ENCODE measurements at regions not wholly inside any gene's neighbourhood (a gene's known extent, or its start where the extent isn't known, plus 50 kb on each side); places are given as distances from the start of the nearest gene placed in this dataset.

DNA sequence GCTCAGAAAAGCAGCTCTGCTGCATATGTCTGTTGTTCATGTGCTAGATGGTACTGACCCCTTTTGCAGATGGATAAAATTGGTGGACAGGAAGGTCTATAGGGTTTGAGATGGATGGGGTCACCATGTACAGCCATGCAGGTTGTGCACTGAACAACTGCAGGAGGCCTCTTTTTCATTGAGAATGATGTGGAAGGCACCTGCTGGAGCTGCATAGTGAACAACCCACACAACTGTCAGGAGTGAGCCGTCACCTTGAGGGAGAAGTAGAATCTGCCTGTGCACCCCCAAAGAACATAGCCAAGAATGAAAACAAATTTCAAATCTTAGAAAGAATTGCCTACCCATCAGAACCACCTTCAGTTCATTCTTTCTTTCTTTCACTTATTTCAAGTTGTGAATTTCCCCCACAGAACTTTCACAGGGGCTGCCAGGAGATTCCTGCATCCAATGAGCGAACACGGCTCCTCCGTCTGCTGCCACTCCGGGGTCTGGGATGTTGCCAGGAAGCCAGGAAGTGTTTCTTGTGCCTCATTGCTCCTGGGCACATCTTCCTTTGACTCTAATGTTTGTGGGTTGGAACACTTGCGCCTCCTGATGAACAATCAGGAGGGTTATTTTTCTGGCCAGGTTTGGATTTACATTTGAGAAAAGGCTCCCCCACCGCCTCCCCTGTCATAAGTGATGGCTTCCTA, 53.7 kb upstream of the DOCK1 start:
- SMC1A ChIA-PET (ENCODE audit: uncharacterized antibody, unreplicated experiment), result no interaction called here
- FAIRE-seq, result no peak
- Histone ChIP-seq H4K20me1 (ENCODE audit: control insufficient read depth, insufficient read depth) (no peaks in the 10 kb centered on the region), H3K4me2 (ENCODE audit: control insufficient read depth, insufficient read depth) (no peak overlapping the region), H3K9me3 (replicated peaks; ENCODE audit: control insufficient read depth, insufficient read depth, low read length) (no peaks in the 10 kb centered on the region; the same call in 2 of the 3 replicates), H3K9ac (ENCODE audit: control insufficient read depth, insufficient read depth, low read length) (no peak overlapping the region), H3K4me1 (ENCODE audit: control insufficient read depth, insufficient read depth, low read length) (no peaks in the 10 kb centered on the region), H3K4me3 (no peak overlapping the region), H2AFZ (ENCODE audit: control insufficient read depth, low read depth, low read length) (no peak overlapping the region), H3K27me3 (replicated peaks in 1 of 2; ENCODE audit: control insufficient read depth in 2 of 2, insufficient read depth in 2 of 2, low read length in 1 of 2) (no peaks in the 10 kb centered on the region), H3K36me3 (ENCODE audit: control insufficient read depth in 2 of 2, insufficient read depth in 2 of 2, low read length in 1 of 2) (no peaks in the 10 kb centered on the region), H3K79me2 (ENCODE audit: control insufficient read depth, insufficient read depth, low read length) (no peaks in the 10 kb centered on the region), H3K27ac (ENCODE audit: control insufficient read depth, insufficient read depth) (no peak overlapping the region)
- intact Hi-C loops (cut with micrococcal nuclease; ENCODE audit: unreplicated experiment) (no loop called here), in situ Hi-C loops (cut with MboI) (no loop called here)
- POLR2A ChIA-PET, result no interaction called here
- no peak for ATAC-seq
- WGBS (ENCODE audit: insufficient coverage, insufficient replicate concordance, low lambda C conversion rate, missing lambda C conversion rate), result 30% methylated on average over 7 of the region's 7 CpGs
- CTCF ChIA-PET, result no interaction called here
- RAD21 ChIA-PET (ENCODE audit: unreplicated experiment), result no interaction called here
- TF ChIP-seq EZH2 (IDR thresholded peaks at IDR 0.05; ENCODE audit: borderline replicate concordance, control insufficient read depth, low read depth, low read length) (no peak), BHLHE40 (IDR thresholded peaks at IDR 0.05; ENCODE audit: borderline replicate concordance in 1 of 2, low read depth in 2 of 2, low read length in 1 of 2) (no peak), FOXK2 (IDR thresholded peaks at IDR 0.05) (no peak), SPI1 (IDR thresholded peaks at IDR 0.05; ENCODE audit: borderline replicate concordance, insufficient read depth, low read depth, low read length) (no peak), EED (IDR thresholded peaks at IDR 0.05; ENCODE audit: low read depth) (no peak)
- TF ChIP-seq, protein P1, sequence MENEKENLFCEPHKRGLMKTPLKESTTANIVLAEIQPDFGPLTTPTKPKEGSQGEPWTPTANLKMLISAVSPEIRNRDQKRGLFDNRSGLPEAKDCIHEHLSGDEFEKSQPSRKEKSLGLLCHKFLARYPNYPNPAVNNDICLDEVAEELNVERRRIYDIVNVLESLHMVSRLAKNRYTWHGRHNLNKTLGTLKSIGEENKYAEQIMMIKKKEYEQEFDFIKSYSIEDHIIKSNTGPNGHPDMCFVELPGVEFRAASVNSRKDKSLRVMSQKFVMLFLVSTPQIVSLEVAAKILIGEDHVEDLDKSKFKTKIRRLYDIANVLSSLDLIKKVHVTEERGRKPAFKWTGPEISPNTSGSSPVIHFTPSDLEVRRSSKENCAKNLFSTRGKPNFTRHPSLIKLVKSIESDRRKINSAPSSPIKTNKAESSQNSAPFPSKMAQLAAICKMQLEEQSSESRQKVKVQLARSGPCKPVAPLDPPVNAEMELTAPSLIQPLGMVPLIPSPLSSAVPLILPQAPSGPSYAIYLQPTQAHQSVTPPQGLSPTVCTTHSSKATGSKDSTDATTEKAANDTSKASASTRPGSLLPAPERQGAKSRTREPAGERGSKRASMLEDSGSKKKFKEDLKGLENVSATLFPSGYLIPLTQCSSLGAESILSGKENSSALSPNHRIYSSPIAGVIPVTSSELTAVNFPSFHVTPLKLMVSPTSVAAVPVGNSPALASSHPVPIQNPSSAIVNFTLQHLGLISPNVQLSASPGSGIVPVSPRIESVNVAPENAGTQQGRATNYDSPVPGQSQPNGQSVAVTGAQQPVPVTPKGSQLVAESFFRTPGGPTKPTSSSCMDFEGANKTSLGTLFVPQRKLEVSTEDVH (IDR thresholded peaks at IDR 0.05; ENCODE audit: low read depth, partially characterized antibody), result no peak
- TF ChIP-seq, protein P2, sequence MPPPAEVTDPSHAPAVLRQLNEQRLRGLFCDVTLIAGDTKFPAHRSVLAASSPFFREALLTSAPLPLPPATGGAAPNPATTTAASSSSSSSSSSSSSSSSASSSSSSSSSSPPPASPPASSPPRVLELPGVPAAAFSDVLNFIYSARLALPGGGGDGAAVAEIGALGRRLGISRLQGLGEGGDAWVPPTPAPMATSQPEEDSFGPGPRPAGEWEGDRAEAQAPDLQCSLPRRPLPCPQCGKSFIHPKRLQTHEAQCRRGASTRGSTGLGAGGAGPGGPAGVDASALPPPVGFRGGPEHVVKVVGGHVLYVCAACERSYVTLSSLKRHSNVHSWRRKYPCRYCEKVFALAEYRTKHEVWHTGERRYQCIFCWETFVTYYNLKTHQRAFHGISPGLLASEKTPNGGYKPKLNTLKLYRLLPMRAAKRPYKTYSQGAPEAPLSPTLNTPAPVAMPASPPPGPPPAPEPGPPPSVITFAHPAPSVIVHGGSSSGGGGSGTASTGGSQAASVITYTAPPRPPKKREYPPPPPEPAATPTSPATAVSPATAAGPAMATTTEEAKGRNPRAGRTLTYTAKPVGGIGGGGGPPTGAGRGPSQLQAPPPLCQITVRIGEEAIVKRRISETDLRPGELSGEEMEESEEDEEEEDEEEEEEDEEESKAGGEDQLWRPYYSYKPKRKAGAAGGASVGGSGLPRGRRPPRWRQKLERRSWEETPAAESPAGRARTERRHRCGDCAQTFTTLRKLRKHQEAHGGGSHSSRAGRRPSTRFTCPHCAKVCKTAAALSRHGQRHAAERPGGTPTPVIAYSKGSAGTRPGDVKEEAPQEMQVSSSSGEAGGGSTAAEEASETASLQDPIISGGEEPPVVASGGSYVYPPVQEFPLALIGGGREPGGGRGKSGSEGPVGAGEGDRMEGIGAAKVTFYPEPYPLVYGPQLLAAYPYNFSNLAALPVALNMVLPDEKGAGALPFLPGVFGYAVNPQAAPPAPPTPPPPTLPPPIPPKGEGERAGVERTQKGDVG (CRISPR knock-in tag; IDR thresholded peaks at IDR 0.05), result no peak
- DNase-seq (ENCODE audit: low read depth, low spot score), result no peak
- no TSS peak for BruUV-seq (replicated peaks)

Measured in GM12878 (cell line).